AG20443 (cell line): ENCODE measurements at regions not wholly inside any gene's neighbourhood (a gene's known extent, or its start where the extent isn't known, plus 50 kb on each side); places are given as distances from the start of the nearest gene placed in this dataset.
"Not testable (repeated sequence)": the region's sequence is repeated elsewhere in the genome, so short reads cannot be mapped to it uniquely, and the experiment has no call there.

ENCODE experiments used
- DNase-seq: peaks from one replicate; pipeline ENCODE4 v3.0.0; 2012; ENCODE audit warnings: low spot score, mixed read lengths

GRCh38 chr4:74505355-74505978 lies 60.5 kb downstream of the AREG start:
- DNase-seq: not testable (repeated sequence)

GRCh38 chr4:74509363-74509762 lies 64.4 kb downstream of the AREG start:
- not testable (repeated sequence) for DNase-seq

DNA sequence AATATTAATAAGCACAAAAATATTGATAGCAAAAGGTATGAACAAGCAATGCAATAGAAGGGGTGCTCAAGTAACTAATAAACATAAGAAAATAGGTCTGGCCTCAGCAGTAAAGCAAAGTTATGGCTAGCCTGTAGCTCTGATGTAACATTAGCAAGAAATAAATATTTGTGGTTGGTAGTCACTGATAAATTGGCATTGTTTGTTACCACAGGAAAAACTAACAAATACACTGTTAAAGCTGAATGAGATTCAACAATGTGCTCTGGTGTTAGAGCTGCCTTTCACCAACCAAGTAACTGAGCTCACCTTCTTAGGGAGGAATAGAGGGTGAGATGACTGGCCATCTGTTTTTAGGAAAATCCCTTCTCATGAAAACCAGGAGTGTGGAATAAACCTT lies 71.4 kb downstream of the AREG start:
- DNase-seq: no peak

GRCh38 chr4:74517996-74518395 lies 73.1 kb downstream of the AREG start:
- DNase-seq: no peak

GRCh38 chr4:74522251-74522991 lies 77.5 kb downstream of the AREG start:
- no peak for DNase-seq

- DNase-seq: no peak
Measured at GRCh38 chr4:74523096-74523495, 78.2 kb downstream of the AREG start.

DNA sequence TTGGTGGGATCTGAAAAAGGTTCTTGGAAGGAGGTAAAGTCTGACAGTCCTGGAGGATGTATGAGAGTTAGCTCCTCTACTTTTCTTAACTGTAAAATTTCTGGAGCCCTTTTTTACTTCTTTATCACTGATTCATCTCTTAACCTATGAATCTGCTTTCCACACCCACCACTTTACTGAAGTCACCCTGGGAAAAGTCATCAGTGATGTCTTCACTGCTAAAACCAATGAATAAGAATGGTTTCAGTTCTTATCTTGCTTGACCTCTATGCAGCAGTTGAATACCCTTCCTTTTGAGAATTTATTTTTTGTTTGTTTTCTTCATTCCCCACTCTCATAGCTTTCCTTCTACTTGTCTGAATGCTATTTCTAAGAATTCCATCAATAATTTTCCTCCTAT lies 80.0 kb downstream of the AREG start:
- no peak for DNase-seq

GRCh38 chr4:74527049-74527448 lies 82.1 kb downstream of the AREG start:
- DNase-seq: no peak

DNA sequence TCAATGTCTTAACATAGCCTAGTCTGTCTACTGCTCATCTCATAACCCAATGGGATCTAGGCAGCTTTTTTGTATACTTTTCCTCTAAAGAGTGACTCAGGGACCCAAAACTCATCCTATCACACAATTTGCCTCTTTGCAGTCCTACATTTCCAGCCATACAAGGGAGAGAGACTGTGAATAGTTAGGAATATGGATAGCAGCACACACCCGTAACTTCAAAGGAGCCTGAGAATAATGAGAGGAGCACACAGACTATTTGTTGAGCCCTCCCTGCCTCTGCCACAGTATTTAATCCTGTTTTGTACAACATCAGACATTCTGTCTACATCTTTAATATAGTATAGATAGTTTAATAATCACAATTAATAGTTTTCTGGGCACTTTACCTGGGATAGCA lies 83.2 kb downstream of the AREG start:
- DNase-seq: no peak

GRCh38 chr4:74529284-74530041 lies 84.5 kb downstream of the AREG start:
- no peak for DNase-seq

DNA sequence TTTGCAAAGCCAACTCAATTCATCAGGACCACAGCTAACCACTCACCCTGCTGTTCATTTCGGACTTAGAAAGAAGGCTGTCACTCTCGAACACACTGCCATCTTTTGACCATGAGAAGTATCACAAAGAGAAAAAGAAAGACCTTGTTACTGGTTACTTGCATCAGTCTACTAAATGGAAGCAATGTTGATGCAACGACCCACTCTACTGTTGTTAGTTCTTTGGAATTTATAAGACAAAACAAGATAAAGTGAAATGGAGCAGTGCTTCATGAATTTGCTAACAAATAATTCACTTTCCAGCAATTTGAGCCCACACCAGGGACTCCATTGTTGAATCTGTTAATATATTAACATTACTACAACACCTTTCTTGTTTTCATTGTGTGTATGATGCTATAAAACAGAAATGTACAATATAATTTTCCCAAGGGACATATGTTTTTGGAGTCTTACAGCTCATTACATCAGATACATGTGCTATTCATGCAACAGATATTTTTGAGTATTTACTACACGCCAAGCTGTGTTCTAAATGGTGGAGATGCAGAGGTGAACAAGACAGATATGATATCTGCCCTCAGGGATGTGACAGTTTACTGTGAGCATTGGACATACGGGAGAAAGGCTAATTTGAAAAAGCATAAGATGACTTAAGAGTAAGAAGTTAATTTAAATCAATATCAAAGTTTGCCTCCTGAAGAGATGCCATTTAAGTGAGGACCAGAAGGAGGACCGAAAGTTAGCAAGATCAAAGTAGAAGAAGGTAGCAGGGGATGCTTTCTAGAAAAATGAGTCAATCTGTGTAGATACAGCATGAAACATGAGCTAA lies 87.2 kb downstream of the AREG start:
- peak; percentile 35 for DNase-seq

- no peak for DNase-seq
Measured at GRCh38 chr4:74534121-74534520, 89.2 kb downstream of the AREG start.

DNA sequence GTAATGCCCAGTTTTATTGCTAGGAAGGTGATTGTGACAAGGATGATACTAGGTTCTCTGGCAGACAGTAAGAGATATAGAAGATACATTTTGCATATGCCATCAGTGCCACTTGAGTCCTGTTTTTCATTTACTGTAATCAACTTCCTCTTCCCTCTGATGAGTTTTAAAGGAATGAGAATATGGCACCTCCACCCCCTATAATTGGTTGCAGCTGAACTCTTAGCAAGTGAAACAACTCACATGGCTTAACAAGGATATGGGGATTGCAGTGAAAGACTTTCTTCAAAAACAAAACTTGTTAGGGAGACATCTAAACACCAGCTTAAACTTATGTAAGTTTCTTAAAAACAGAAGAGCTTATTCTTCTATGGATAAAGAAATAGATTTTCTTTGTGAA lies 90.0 kb downstream of the AREG start:
- DNase-seq: no peak

DNA sequence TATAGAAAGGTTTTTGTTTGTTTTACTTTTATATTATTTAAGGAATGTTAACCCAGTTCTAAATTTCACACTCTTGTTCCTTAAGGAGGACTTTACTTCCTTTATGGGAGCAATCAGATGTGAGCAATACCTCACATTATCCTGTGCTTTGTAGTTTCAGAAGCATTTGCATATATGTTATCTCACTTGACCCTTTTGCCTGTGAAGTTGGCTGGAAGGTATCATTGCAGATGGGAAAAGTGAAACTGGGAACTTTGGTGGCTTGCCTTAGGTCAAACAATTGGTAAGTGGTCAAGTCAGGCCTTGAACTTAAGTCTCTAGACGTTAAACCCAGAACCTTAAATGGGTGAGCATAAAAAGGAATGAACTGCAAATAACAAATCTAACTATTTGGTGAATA lies 90.6 kb downstream of the AREG start:
- no peak for DNase-seq

GRCh38 chr4:74536557-74536956 lies 91.6 kb downstream of the AREG start:
- no peak for DNase-seq

GRCh38 chr4:74537459-74537858 lies 92.5 kb downstream of the AREG start:
- DNase-seq: no peak

GRCh38 chr4:74539044-74539790 lies 94.3 kb downstream of the AREG start:
- DNase-seq: no peak

GRCh38 chr4:74540193-74540592 lies 95.3 kb downstream of the AREG start:
- peak; percentile 44 for DNase-seq

DNA sequence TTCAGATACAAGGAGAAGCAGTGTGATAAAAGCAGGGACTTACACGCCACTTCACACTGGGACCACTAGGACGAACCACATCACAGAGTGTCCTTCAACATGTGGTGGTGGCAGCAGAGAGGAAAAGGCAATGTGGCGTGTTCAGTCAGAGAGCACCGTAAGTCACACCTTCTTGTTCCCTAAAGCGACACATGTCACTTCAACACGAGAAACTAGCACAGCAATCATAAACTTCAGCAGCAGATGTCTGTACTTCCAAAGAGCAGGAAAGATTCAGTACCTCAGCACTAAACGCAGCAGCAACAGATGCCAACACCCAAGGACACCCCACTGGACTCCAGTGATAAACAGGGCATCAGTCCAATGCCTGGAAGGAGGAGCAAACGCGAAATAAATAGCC lies 96.7 kb downstream of the AREG start:
- DNase-seq: no peak

DNA sequence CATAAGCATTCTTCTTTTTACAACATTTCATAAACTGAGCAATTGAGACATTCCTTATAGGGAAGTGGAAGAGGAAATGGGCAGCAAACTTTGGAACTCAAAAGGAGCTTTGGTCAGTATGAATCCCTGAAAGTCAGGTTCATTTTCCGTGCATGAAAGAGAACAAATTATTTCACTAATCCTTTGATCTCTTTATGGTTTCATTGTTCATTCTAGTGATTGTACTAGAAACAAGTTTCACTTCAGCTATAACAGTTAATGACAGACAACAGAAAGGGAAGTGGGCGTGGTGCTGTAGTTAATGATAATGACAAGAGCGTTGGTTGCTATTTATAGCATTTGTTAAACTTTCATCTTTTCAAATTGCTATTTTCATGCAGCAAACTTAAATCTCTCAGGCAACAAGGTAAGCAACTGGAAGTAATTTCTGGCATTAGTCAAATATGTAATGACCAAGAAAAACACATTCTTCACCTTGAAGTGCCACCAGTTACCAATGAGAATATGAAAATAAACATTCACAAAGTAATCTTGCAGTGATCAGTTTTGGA lies 98.4 kb downstream of the AREG start:
- no peak for DNase-seq

- DNase-seq: peak; percentile 34
Measured at GRCh38 chr4:74543983-74544382, 99.0 kb downstream of the AREG start.
